Endothelial cell of umbilical vein (primary cell): ENCODE measurements at regions not wholly inside any gene's neighbourhood (a gene's known extent, or its start where the extent isn't known, plus 50 kb on each side); places are given as distances from the start of the nearest gene placed in this dataset.
"Not testable (repeated sequence)": the region's sequence is repeated elsewhere in the genome, so short reads cannot be mapped to it uniquely, and the experiment has no call there.

Experiments
- BruUV-seq: library from RNA; stranded (reverse); fragments of 400-500 nt; replicated peaks from 2 replicates; lab custom pipeline; 2021; lab: Mats Ljungman, UMichigan
- CTCF ChIA-PET: fragments of 300-600, 350-600 bp; sonication (Branson Sonifier 250); formaldehyde crosslinking; loops from one replicate; lab custom pipeline; 2021; ENCODE audit warnings: antibody characterized with exemption, inconsistent platforms; lab: Charles Lee
- POLR2A ChIA-PET: fragments of 300-600, 350-600 bp; sonication (Branson Sonifier 250); formaldehyde crosslinking; loops from one replicate; lab custom pipeline; 2021; ENCODE audit warnings: antibody characterized with exemption, inconsistent platforms; lab: Charles Lee
- DNase-seq: peaks from one replicate; pipeline ENCODE4 v3.0.0-alpha.2; 2011; ENCODE audit warnings: low read depth, low spot score
- FAIRE-seq: peaks from 2 replicates; lab custom pipeline; 2011; peaks lifted over from hg19 to GRCh38; lab: Jason Lieb, UNC
- H2AFZ ChIP-seq: 2 replicates; pipeline ENCODE4 v1.6.0; 2012; ENCODE audit warnings: low read depth, low read length, control low read depth, inconsistent platforms
- H3K27ac ChIP-seq: 2 replicates; pipeline ENCODE4 v1.5.1; 2011; ENCODE audit warnings: low read depth, mild to moderate bottlenecking, control low read depth, low read length, moderate library complexity; ENCODE audit not compliant: insufficient read depth
- H3K27me3 ChIP-seq, 2 experiments: 2 replicates each; pipeline versions ENCODE4 v1.6.0 to v1.6.1; 2011; ENCODE audit warnings: low read length in 2 of 2, mixed read lengths in 1 of 2; ENCODE audit not compliant: control insufficient read depth in 2 of 2, insufficient read depth in 2 of 2
- H3K36me3 ChIP-seq, 2 experiments: 2 replicates in 1 of 2; 3 replicates in 1 of 2; pipeline ENCODE4 v1.5.1; 2011; ENCODE audit warnings: low read length in 2 of 2, mild to moderate bottlenecking in 1 of 2, moderate library complexity in 1 of 2; ENCODE audit not compliant: control insufficient read depth in 2 of 2, insufficient read depth in 2 of 2; ENCODE audit errors: extremely low read depth in 1 of 2
- H3K4me1 ChIP-seq: 3 replicates; pipeline ENCODE4 v1.5.1; 2011; ENCODE audit warnings: mild to moderate bottlenecking, low read length; ENCODE audit not compliant: control insufficient read depth, insufficient read depth; ENCODE audit errors: extremely low read depth
- H3K4me2 ChIP-seq: 2 replicates; pipeline ENCODE4 v1.6.1; 2011; ENCODE audit warnings: low read length, control low read depth, mixed read lengths; ENCODE audit not compliant: insufficient read depth
- H3K4me3 ChIP-seq, 3 experiments: fragments of 200-600 bp in 1 of 3; sonication (generic), shearing (Covaris generic) in 1 of 3; replicated peaks in 1 of 3; 2 replicates each; pipeline ENCODE4 v1.5.1; 2011 to 2016; ENCODE audit warnings: control low read depth in 3 of 3, low read length in 3 of 3, mild to moderate bottlenecking in 2 of 3, inconsistent platforms in 1 of 3, low read depth in 1 of 3, moderate library complexity in 1 of 3; ENCODE audit not compliant: insufficient read depth in 1 of 3
- H3K79me2 ChIP-seq: 2 replicates; pipeline ENCODE4 v1.6.0; 2012; ENCODE audit warnings: low read length, inconsistent platforms; ENCODE audit not compliant: control insufficient read depth, insufficient read depth
- H3K9ac ChIP-seq: replicated peaks from 2 replicates; pipeline ENCODE3; 2011; ENCODE audit warnings: low read length, control low read depth; ENCODE audit not compliant: insufficient read depth; ENCODE audit errors: extremely low read depth
- H3K9me1 ChIP-seq: replicated peaks from 3 replicates; pipeline ENCODE4 v1.6.0; 2011; ENCODE audit warnings: mild to moderate bottlenecking, low read length; ENCODE audit not compliant: control insufficient read depth, insufficient read depth; ENCODE audit errors: extremely low read depth
- H3K9me3 ChIP-seq: replicated peaks from 2 replicates; pipeline ENCODE4 v1.5.1; 2012; ENCODE audit warnings: low read length, inconsistent platforms; ENCODE audit not compliant: control insufficient read depth, insufficient read depth
- H4K20me1 ChIP-seq: replicated peaks from 2 replicates; pipeline ENCODE3; 2011; ENCODE audit warnings: mild to moderate bottlenecking, low read length; ENCODE audit not compliant: control insufficient read depth, insufficient read depth; ENCODE audit errors: extremely low read depth
- EZH2 ChIP-seq: IDR thresholded peaks from 2 replicates; pipeline ENCODE4 v1.6.1; 2012; ENCODE audit warnings: borderline replicate concordance, low read depth, mild to moderate bottlenecking, moderate library complexity, low read length, inconsistent platforms; ENCODE audit not compliant: severe bottlenecking
- FOS ChIP-seq: IDR thresholded peaks from 2 replicates; pipeline ENCODE4 v1.6.1; 2011; ENCODE audit warnings: mild to moderate bottlenecking, low read length, moderate library complexity, borderline replicate concordance; ENCODE audit not compliant: insufficient read depth
- GATA2 ChIP-seq: IDR thresholded peaks from 2 replicates; pipeline ENCODE4 v1.7.0; 2011; ENCODE audit warnings: low read depth, mild to moderate bottlenecking, moderate library complexity, mixed read lengths, low read length; ENCODE audit not compliant: insufficient read length, insufficient read depth
- JUN ChIP-seq: IDR thresholded peaks from 2 replicates; pipeline ENCODE4 v1.6.1; 2011; ENCODE audit warnings: borderline replicate concordance, low read depth; ENCODE audit not compliant: insufficient read length, insufficient read depth
- MYC ChIP-seq: IDR thresholded peaks from one replicate; pipeline ENCODE4 v1.6.1; 2011; ENCODE audit warnings: mild to moderate bottlenecking, low read depth, low read length
- POLR2A ChIP-seq: IDR thresholded peaks from 2 replicates; pipeline ENCODE4 v1.6.1; 2012; ENCODE audit warnings: low read depth, mild to moderate bottlenecking, control low read depth, low read length
- POLR2AphosphoS5 ChIP-seq: IDR thresholded peaks from 2 replicates; pipeline ENCODE4 v1.6.1; 2012; ENCODE audit warnings: low read depth, mild to moderate bottlenecking, control low read depth, low read length, moderate library complexity; ENCODE audit not compliant: insufficient read depth
- dilution Hi-C: fragments of 300-500 bp; cut with MboI; formaldehyde crosslinking; loops from one replicate; pipeline ENCODE4 v1.15.0; 2019; ENCODE audit warnings: low sequenced_read_pairs; ENCODE audit not compliant: extremely low pct_ligation_motif_present
- intact Hi-C: fragments of 100-400 bp; cut with micrococcal nuclease; formaldehyde crosslinking; loops from one replicate; pipeline ENCODE4 v1.10.0; 2022
- TF ChIP-seq, protein P1 (sequence below): IDR thresholded peaks from 2 replicates; pipeline ENCODE4 v1.6.1; 2011; ENCODE audit not compliant: insufficient read depth, insufficient read length
- TF ChIP-seq, protein P2 (sequence below), 2 donors: IDR thresholded peaks; 1 replicate in 1 of 2; 2 replicates in 1 of 2; pipeline ENCODE4 v1.5.1; 2011; ENCODE audit warnings: low read length in 2 of 2, mild to moderate bottlenecking in 2 of 2, moderate library complexity in 2 of 2, control low read depth in 1 of 2, inconsistent platforms in 1 of 2, low read depth in 1 of 2; ENCODE audit not compliant: insufficient read depth in 1 of 2; ENCODE audit errors: extremely low read depth in 1 of 2

DNA sequence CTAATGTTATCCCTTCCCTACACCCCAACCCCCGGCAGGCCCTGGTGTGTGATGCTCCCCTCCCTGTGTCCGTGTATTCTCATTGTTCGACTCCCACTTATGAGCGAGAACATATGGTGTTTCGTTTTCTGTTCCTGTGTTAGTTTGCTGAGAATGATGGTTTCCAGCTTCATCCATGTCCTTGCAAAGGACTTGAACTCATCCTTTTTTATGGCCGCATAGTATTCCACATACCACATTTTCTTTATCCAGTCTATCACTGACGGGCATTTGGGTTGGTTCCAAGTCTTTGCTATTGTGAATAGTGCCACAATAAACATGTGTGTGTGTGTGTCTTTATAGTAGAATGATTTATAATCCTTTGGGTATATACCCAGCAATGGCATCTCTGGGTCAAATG lies 102.8 kb downstream of the POLR2M start:
- H3K9me3 ChIP-seq, H3K27ac ChIP-seq, H3K9me1 ChIP-seq, dilution Hi-C loops, H3K4me3 ChIP-seq, H2AFZ ChIP-seq, H3K4me2 ChIP-seq, BruUV-seq, POLR2A ChIA-PET, DNase-seq, CTCF ChIA-PET, H4K20me1 ChIP-seq, FAIRE-seq, H3K27me3 ChIP-seq, H3K36me3 ChIP-seq, H3K9ac ChIP-seq, intact Hi-C loops, H3K79me2 ChIP-seq, H3K4me1 ChIP-seq: not testable (repeated sequence)

DNA sequence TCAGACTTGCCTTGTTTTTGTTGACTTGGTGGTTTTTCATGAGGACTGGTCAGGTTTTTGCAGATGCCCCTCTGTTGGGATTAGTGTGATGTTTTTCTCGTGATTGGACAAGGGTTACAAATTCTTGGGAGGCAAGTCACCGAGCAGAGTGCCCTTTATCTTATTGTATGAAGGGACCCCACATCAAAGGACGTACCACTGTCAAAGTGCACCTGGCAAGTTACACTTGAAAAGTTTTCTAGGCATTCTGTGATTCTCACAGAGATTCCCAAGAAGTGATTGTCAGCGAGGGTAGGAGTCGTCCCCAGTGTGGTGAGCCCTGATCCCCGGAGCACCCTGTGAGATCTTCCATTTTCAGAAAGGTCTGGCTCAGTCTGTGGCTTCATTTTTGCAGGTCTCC lies 110.1 kb downstream of the POLR2M start:
- ChIA-PET CTCF (interaction anchor here (1.2 to 1.3 kb wide), 2 partner anchors 44 to 250 kb away, joined by 3 read pairs; no protein-coding TSS in a partner anchor), POLR2A (interaction anchor here (0.6 kb wide), 1 partner anchor 111 kb away, joined by 4 read pairs; no protein-coding TSS in a partner anchor)

More for the DNA sequence above, 110.1 kb downstream of the POLR2M start:
- no peak overlapping the region for H3K9ac ChIP-seq
- peaks cover 0 to 2% of the 10 kb centered on the region in 2 experiments for H3K27me3 ChIP-seq
- H3K4me2 ChIP-seq: no peak overlapping the region
- intact Hi-C loops (no loop called here), dilution Hi-C loops (no loop called here)
- TF ChIP-seq POLR2A (no peak), POLR2AphosphoS5 (no peak), MYC (no peak), GATA2 (no peak), FOS (no peak), EZH2 (no peak), JUN (no peak)
- TF ChIP-seq, protein P1, sequence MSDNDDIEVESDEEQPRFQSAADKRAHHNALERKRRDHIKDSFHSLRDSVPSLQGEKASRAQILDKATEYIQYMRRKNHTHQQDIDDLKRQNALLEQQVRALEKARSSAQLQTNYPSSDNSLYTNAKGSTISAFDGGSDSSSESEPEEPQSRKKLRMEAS: no peak
- TF ChIP-seq, protein P2, sequence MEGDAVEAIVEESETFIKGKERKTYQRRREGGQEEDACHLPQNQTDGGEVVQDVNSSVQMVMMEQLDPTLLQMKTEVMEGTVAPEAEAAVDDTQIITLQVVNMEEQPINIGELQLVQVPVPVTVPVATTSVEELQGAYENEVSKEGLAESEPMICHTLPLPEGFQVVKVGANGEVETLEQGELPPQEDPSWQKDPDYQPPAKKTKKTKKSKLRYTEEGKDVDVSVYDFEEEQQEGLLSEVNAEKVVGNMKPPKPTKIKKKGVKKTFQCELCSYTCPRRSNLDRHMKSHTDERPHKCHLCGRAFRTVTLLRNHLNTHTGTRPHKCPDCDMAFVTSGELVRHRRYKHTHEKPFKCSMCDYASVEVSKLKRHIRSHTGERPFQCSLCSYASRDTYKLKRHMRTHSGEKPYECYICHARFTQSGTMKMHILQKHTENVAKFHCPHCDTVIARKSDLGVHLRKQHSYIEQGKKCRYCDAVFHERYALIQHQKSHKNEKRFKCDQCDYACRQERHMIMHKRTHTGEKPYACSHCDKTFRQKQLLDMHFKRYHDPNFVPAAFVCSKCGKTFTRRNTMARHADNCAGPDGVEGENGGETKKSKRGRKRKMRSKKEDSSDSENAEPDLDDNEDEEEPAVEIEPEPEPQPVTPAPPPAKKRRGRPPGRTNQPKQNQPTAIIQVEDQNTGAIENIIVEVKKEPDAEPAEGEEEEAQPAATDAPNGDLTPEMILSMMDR (IDR thresholded peaks at IDR 0.05; ENCODE audit: extremely low read depth in 1 of 2, insufficient read depth in 1 of 2, low read depth in 1 of 2, low read length in 2 of 2): no peak
- H3K9me1 ChIP-seq: no peaks in the 10 kb centered on the region
- H4K20me1 ChIP-seq: no peaks in the 10 kb centered on the region
- DNase-seq: no peak
- no peak overlapping the region for H3K27ac ChIP-seq
- BruUV-seq: no TSS peak
- H3K79me2 ChIP-seq: no peaks in the 10 kb centered on the region
- no peaks in the 10 kb centered on the region for H3K36me3 ChIP-seq
- H2AFZ ChIP-seq: no peak overlapping the region
- no peak overlapping the region for H3K4me3 ChIP-seq
- no peaks in the 10 kb centered on the region for H3K9me3 ChIP-seq
- peaks cover 11% of the 10 kb centered on the region for H3K4me1 ChIP-seq
- no peak for FAIRE-seq
